ENCODE measurements at regions not wholly inside any gene's neighbourhood (a gene's known extent, or its start where the extent isn't known, plus 50 kb on each side); places are given as distances from the start of the nearest gene placed in this dataset.

DNA sequence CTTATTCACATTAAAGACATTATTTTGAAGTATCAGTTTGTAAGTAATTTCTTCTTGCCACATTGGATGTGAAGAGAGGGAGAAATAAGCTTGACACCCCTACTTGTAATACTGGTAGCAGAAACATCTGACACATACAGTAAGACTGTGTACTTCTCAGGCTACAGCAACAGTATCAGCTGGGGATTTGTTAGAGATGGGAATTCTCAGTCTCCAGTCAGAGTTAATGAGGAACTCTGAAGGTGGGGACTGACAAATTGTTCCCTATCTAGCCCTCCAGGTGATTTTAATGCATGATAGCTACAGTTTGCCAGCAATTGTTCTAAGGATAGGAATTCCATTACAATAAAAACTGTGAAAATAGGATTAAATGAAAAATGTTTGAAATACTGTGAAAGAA lies 524.8 kb downstream of the PRR16 start:
- no peak for TF ChIP-seq POLR2AphosphoS5 (IDR thresholded peaks at IDR 0.05)
- TF ChIP-seq, protein P1, sequence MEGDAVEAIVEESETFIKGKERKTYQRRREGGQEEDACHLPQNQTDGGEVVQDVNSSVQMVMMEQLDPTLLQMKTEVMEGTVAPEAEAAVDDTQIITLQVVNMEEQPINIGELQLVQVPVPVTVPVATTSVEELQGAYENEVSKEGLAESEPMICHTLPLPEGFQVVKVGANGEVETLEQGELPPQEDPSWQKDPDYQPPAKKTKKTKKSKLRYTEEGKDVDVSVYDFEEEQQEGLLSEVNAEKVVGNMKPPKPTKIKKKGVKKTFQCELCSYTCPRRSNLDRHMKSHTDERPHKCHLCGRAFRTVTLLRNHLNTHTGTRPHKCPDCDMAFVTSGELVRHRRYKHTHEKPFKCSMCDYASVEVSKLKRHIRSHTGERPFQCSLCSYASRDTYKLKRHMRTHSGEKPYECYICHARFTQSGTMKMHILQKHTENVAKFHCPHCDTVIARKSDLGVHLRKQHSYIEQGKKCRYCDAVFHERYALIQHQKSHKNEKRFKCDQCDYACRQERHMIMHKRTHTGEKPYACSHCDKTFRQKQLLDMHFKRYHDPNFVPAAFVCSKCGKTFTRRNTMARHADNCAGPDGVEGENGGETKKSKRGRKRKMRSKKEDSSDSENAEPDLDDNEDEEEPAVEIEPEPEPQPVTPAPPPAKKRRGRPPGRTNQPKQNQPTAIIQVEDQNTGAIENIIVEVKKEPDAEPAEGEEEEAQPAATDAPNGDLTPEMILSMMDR (IDR thresholded peaks at IDR 0.05): no peak
